IPS DF 4.7 (cell line): ENCODE measurements at regions not wholly inside any gene's neighbourhood (a gene's known extent, or its start where the extent isn't known, plus 50 kb on each side); places are given as distances from the start of the nearest gene placed in this dataset.
"Not testable (repeated sequence)": the region's sequence is repeated elsewhere in the genome, so short reads cannot be mapped to it uniquely, and the experiment has no call there.

Source experiments
- DNase-seq: peaks from one replicate; pipeline ENCODE4 v3.0.0-alpha.2; 2013; ENCODE audit warnings: low spot score; ENCODE audit errors: extremely low read depth

- DNase-seq = peak; percentile 28
Observed at GRCh38 chr16:5349670-5350517, 252.3 kb upstream of the EEF2KMT start.

- no peak for DNase-seq
Observed at GRCh38 chr16:5349101-5349500, 251.5 kb upstream of the EEF2KMT start.

GRCh38 chr16:5347561-5347960 is 250.0 kb upstream of the EEF2KMT start:
- DNase-seq = no peak

GRCh38 chr16:5336941-5337340 is 239.3 kb upstream of the EEF2KMT start:
- no peak for DNase-seq

- no peak for DNase-seq
Observed at GRCh38 chr16:5333991-5334390, 236.4 kb upstream of the EEF2KMT start.

GRCh38 chr16:5333126-5333525 is 235.5 kb upstream of the EEF2KMT start:
- DNase-seq = no peak

GRCh38 chr16:5330058-5330457 is 232.5 kb upstream of the EEF2KMT start:
- DNase-seq = no peak

- DNase-seq = no peak
Observed at GRCh38 chr16:5328546-5328945, 231.0 kb upstream of the EEF2KMT start.

- no peak for DNase-seq
Observed at GRCh38 chr16:5326395-5326794, 228.8 kb upstream of the EEF2KMT start.

- no peak for DNase-seq
Observed at GRCh38 chr16:5325932-5326331, 228.3 kb upstream of the EEF2KMT start.

- DNase-seq = peak; percentile 36
Observed at GRCh38 chr16:5323284-5324141, 225.9 kb upstream of the EEF2KMT start.

GRCh38 chr16:5321930-5322329 is 224.3 kb upstream of the EEF2KMT start:
- DNase-seq = no peak

- no peak for DNase-seq
Observed at GRCh38 chr16:5319799-5320198, 222.2 kb upstream of the EEF2KMT start.

- no peak for DNase-seq
Observed at GRCh38 chr16:5315914-5316313, 218.3 kb upstream of the EEF2KMT start.

GRCh38 chr16:5314377-5314776 is 216.8 kb upstream of the EEF2KMT start:
- no peak for DNase-seq

GRCh38 chr16:5309946-5310611 is 212.5 kb upstream of the EEF2KMT start:
- DNase-seq = no peak

GRCh38 chr16:5305023-5305422 is 207.4 kb upstream of the EEF2KMT start:
- DNase-seq = no peak

GRCh38 chr16:5302372-5303114 is 204.9 kb upstream of the EEF2KMT start:
- DNase-seq = no peak

- DNase-seq = no peak
Observed at GRCh38 chr16:5298202-5298601, 200.6 kb upstream of the EEF2KMT start.

- DNase-seq = no peak
Observed at GRCh38 chr16:5296176-5296575, 198.6 kb upstream of the EEF2KMT start.

- DNase-seq = not testable (repeated sequence)
Observed at GRCh38 chr16:5295304-5295703, 197.7 kb upstream of the EEF2KMT start.
